NCI-H1436 (cell line): ENCODE measurements at regions not wholly inside any gene's neighbourhood (a gene's known extent, or its start where the extent isn't known, plus 50 kb on each side); places are given as distances from the start of the nearest gene placed in this dataset.
"Not testable (repeated sequence)": the region's sequence is repeated elsewhere in the genome, so short reads cannot be mapped to it uniquely, and the experiment has no call there.

Experiments
- DNase-seq: peaks from one replicate; lab custom pipeline; 2025; lab: John Stamatoyannopoulos, UW

DNA sequence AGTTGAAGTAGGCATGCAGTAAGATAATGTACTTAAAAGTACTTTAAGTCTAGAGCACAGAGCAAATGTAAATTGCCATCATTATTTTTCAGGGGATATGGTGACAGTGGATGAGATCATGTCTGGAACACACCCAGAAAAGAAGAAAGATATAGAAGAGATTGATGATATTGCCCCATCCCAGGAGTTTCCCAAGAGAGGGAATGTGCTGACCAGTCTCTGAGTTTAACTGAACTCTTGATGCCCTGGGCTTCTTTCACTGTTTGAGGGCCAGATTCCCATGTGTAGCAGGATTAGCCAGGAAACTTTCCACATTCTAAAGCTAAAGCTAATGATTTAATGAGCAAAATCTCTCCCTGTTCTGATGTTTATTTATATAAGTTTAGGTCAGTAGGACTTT, 366.8 kb upstream of the UMPS start:
- no peak for DNase-seq

DNA sequence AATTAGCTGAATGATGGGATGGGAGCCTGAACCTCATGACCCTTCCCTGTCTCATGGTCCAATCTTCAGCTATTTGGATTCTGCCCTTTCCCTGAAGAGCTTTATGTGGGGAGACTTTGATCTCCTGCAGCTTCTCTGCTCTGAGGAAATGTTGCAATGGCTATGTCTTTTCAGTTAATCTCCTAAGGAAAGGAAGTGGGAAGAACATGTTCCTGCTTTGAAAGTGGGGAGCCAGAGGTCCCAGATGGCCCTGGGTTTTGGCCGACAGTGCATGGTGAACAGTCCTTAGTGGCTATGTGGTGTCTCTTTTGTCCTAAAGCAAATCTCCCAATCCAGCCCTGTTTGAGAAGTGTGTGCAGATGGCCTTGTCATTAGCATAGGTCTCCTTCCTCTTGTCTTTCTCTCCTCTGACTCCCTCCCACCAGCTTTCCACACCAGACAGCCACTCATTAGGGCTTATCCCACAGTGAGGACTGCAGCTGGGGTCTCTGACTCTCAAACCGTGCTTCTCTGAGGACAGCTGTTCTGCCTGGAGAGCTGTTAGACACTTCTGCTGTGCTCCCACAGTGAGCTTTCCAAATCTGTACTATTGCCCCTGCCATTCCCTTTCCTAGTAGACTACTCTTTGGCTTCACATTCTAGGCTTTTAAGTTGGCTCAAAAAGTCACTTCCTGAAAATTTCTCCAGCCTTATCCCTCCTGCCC, 365.8 kb upstream of the UMPS start:
- no peak for DNase-seq

DNA sequence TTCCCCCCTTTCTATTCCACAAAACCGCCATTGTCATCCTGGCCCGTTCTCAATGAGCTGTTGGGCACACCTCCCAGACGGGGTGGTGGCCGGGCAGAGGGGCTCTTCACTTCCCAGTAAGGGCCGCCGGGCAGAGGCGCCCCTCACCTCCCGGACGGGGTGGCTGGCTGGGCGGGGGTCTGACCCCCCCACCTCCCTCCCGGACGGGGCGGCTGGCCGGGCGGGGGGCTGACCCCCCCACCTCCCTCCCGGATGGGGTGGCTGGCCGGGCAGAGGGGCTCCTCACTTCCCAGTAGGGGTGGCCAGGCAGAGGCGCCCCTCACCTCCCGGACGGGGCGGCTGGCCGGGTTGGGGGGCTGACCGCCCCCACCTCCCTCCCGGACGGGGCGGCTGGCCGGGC, 363.6 kb upstream of the UMPS start:
- DNase-seq = not testable (repeated sequence)

DNA sequence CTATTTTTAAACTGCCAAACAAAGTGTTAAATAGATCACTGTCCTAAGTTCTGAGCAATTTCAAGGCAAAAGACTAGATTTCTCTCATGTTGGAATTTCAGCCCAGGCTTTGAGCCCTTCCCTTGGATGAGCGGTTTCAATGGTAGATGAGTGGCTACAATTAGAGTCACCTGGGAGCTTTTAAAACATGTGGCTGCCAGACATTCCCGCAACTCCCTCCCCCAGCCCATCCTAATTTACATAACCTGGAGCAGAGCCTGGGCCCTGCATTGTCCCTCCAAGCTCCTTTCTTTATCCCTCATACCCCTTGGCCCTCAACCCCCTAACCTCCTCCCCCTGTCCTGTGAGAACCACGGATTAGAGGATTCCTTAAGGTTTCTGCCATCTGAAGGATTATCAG, 357.5 kb upstream of the UMPS start:
- peak; percentile 9 for DNase-seq

DNA sequence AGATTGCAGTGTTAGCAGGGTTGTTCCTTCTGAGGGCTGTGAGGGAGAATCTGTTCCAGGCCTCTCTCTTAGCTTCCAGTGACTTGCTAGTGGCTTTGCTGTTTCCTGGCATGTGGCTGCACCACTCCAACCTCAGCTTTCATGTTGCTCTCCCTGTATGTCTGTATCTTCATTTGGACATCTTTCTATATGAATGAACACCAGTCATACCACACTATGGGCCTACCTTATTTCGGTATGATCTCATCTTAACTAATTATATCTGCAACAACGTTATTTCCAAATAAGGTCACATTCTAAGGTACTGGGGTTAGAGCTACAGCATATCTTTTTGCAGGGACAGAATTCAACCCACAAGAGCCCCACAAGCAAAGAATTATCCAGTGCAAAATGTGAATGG, 356.7 kb upstream of the UMPS start:
- DNase-seq = no peak

DNA sequence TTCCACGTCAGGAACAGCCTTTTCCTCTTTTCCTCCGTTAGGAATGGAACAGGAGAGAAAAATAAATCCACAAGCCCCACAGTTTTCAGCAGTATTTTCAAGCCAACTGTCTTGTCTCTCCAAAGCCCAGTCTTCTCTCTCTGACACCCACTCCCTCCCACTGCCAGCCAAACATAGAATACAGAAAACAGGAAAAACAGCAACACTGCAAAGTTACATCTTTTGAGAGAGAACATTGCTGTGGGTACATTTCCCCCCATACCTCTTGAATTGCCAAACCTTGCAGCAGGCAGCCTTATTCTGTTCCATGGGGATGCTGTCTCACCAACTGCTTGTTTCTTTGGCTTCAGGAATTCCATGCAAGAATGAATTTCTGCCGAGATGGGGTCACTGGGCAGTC, 355.7 kb upstream of the UMPS start:
- DNase-seq = no peak

DNA sequence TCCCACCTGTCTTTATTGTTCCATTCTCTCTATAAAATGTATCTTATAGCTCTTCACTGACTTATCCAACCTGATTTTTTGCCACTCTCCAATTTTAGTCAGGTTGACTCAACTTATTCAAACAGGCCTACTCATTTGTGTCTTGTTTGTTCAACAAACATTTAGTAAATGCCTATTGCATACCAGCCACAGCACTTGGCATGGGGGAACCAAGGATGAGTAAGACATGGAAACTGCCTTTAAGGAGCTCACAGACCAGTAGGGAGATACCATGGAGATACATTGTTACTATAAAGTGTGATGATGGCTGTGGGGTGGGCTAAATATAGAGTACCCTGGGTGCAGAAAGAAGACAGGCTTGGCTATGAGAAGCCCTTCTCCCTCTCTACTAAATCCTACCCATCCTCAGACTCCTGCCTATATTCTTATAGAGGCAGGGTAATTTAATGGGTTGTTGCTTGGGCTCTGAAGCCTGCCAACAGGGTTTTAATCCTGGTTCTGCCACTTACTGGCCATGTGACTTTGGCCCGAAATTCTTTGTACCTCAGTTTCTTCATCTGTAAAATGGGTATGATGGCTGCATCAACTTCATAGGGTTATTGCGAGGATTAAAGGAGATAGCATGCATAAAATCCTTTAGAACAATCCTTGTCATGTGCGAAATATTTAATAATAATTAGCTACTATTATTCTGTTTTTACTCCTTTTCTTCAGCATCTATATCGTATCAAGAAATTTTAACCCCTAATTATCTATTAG, 348.5 kb upstream of the UMPS start:
- no peak for DNase-seq

DNA sequence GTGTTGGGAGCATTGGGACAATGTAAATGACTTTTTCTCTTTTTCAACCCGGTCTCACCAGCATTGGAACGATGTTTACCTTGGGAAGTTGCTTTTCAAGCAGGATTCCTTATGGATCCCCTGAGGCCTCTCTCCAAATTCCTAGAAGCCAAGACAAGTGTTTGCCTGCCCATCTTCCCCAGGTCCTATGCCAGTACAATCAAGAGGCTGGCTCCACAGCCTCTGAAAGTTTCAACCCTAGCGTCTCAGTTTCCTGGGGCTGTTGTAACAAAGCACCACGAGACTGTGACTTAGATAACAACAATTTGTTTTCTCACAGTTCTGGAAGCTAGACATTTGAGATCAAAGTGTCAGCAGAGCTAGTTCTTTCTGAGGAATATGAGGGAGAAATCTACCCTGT, 347.2 kb upstream of the UMPS start:
- DNase-seq = no peak

DNA sequence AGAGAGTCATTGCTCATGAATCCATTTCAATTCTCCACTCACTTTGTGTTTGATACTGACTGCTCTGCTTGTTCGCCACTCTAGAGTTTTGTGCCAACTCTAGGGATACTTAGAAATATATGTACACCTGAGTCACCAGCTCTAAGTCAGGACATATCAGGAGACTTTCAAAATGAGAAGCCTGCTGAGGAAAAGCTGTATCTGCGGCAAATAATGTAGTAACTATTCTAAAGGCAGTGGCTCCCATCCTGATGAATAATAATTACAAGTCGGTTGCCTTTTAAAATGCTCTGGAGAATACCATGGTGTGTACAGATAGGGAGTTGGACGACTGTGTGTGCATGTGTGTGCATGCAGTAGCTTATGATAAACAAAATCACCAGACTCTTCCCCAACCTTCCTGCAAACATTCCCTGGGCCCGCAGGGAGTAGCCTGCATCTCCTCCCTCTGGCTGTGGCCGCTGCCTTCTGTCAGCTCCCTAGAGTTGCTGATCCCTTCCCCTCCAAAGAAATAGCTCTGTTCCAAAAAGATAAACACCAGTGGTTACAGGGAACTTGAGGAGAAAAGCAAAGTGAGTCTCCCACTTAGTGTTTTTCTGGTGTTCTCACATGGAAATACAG, 346.3 kb upstream of the UMPS start:
- no peak for DNase-seq

DNA sequence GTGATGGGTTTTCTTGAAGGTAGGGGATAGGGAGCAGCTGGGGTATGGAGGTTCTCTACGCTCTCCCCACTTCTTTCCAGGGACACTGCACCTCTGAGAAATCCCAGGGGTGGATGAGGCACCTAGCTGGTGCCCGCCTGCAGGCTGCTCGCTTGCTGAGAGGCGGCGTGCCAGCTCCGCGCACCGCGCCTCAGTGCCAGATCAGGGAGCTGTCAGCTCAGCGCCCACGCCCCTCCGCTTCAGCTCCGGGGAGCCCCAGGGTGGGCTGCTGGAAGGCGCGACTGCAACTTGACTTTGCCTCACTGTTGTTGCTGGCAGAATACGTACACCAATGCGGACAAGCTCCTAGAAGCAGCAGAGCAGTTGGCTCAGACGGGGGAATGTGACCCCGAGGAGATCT, 345.7 kb upstream of the UMPS start:
- DNase-seq = no peak

DNA sequence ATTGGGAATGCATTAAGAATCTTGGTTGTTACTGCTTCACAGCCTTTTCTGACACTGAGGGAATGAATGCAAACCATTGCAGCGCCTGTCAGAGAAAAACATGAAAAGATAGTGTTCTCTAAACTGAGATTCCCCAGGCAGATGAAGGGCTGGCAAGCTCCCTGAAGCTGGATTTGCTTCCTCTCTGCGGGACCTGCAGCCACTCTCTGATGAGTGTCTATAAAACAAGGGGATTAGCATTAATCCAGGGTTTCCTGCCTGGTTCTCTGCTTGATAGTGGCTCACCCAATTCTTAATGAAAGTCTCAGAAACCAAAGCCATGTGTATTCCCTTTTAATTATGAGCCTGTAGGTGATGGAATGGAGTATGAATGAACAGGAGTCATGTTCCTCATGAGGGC, 344.3 kb upstream of the UMPS start:
- no peak for DNase-seq

DNA sequence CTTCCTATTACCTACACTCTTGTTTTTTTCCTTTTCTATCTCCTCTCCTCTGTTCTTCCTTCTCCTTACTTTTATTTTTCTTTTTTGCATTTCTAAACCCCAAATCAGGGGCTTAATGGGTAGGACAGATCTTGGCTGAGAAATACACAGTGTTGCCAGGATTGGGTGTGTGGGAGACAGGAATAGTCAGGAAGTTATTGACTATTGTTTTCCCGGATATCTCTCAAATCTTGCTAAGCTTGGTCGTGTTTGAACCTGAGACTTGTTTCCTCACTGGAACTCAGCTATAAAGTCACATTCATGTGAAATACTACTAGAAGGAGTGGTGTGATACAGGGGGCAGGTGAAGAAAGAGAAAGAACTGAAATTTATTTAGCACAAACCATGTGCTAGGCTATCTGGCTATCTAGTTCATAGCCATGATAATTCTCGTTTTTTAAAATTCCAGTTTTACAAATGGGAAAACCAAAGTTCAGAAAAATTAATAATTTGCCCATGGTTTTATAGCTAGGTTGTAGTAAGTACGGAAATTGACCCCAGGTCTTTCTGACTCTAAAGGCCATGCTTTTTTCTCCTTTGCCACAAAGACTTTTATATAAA, 343.2 kb upstream of the UMPS start:
- no peak for DNase-seq

DNA sequence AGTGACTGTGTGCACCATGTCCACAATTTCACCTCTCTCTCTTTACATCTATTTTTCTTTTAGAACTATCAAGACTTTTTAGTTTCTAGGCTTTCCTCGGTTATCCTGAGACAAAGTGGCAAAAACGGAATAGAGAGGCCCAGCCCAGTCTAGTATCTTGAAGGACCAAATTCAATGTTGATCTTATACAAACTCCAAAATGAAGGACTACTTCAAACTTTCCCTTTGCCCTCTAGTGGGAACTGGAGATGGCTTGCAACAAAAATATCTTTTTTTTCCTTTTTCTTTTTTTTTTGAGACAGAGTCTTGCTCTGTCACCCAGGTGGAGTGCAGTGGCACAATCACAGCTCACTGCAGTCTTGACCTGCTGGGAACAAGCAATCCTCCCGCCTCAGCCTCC, 338.5 kb upstream of the UMPS start:
- DNase-seq = no peak

DNA sequence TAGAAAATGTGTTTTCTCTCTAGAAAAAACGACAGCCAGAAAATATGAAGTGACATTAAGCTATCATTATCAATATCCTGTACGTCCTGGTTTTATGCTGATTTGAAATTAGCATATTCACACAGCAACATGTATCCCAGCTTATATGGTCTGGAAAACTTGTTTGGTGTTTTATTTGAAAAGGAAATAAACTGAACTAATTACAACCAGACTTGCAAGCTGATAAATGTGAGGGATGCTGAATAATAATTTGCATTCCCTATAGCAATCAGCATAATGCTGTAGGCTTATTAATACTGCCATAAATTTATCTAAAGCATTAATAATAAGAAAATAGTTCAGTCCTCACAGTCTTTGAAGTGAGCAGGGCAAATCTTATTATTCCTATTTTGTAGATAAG, 336.9 kb upstream of the UMPS start:
- no peak for DNase-seq

DNA sequence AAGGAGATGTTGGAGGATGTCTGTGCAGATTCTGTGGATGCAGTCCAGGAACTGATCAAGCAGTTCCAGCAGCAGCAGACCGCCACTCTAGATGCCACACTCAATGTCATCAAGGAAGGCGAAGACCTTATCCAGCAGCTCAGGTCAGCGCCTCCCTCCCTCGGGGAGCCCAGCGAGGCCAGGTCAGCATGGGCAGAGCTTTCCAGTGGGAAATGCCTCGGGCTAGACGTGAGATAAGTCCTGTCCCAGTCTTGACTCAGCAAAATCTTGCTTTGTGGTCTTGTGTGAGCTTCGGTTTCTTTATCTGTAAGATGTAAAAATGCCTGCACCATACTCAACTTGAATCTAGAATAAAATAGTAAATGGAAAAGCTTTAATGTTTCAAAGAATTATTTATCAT, 335.1 kb upstream of the UMPS start:
- no peak for DNase-seq

DNA sequence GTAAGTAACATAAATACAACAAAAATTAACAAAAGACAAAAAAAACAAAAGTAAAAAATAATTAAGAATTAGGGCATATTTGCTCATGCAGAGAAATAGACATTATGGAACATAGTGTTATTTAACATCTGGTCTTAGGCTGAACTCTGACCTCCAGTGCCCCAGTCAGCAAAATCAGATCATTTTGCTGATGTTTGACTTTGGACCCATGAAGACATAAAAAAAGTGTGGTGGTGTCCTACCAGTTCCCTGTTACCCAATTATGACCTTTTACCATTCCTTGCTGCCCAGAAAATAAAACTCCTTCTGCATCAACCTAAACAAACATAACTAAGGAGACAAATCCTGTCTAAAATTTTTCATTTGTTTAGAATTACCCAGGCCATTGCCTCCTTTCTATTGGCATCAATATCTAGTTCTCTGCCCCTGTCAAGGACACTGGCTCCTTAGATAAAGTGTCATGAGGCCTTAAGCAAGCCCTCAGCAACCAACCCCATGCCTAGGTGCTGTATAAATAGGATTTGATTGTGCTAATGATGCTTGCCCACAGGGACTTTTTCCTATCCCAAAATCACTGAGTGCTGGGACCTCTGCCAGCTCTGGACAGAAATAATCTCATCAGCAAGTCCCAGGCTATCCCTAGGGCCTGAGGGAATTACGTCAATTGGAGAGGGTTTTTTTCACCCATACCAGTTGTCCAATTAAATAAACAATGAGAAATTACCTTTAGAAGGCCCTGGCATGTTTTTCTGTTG, 334.5 kb upstream of the UMPS start:
- DNase-seq = peak; percentile 32

DNA sequence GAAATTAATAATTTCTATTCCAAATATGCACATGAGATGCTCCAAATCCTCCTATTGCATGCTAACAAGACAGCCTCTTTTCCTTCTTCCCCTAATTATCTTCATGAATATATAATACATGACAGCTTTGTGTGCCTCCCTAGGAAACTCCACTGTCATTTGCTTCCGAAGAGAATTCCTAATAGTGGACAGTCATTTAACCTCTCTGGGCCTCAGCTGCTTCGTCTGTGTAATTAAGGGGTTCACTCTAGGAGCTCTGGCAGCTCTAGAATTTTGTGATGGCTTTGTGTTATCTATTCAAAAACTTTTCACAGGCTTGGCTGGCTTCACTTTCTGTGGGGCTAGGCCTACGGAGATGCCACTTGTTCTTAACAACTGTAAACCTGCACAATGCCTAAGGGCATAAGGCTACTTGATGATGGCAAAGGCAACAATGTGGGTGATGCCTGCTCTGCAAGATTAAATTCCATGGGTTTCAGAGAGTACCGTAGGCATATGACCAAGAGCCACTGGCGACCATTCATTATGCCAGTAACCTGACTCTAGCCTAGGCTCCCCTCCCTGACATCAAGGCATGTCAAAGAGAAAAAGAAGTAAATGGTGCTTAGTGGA, 333.8 kb upstream of the UMPS start:
- no peak for DNase-seq

DNA sequence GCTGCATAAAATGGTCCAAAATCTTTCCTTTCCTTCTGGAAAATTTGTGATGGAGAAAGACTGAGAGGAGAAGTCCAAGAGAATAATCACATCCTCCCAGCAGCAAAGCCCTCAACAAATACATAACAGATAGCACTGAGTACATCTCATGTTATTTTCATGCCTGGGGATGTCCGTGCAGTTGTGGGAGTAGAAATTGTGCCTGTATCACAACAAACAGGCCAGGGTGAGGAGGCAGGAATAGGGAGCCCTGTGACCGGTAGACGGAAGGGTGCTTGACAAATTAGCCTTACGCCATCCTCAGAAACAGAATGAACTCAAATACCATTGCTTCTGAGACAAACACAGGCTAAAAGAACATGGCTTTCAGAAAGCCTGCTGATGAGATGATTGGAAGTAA, 333.2 kb upstream of the UMPS start:
- DNase-seq = no peak

DNA sequence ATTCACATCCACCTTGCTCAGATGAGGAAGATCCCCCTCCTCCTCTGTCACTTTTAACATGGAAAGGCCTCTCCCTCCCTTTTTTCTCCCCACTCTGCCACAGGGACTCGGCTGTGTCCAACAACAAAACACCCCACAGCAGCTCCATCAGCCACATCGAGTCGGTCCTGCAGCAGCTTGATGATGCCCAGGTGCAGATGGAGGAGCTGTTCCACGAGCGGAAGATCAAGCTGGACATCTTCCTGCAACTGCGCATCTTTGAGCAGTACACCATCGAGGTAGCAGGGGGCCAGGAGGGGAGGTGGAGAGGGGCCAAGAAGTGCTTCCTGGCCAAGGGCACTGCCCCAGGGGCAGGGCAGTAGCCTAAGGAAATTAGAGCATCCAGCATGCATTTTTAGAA, 331.7 kb upstream of the UMPS start:
- DNase-seq = no peak

DNA sequence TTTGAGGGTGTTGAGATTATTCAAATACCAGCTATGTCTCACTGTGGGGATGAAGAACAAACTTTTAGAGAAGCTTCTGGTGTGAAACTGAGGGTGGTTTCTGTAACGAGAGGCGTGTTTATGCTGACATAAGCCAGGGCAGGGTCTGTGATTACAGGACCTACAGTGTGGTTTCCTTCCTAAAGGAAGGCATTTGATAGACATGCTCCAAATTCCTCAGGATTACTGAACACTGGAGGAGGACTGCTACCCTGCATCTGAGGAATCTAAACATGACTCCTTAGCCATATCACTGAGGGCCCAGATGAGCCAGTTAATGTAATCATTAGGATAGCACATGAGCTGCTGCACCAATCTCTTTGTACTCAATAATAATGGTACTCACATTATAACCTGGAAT, 328.4 kb upstream of the UMPS start:
- DNase-seq = no peak

DNA sequence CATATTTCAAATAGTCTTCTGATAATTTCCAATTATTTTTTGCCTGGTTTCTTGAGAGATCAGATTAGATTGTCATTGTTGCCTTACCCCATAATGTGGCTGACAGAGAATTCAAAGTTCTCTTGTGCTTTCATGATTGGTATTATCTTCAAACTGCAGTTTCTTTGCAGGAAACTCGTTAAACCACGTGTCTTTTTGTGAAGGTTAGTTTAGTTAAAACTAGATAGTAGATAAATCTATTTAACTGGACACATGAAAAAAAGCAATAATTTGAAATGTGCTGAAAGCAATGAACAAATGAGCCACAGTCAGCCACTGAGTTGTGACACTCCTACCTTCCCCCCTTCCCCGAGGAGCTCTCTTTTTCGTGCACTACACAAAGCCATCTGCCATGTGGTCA, 327.5 kb upstream of the UMPS start:
- DNase-seq = no peak

DNA sequence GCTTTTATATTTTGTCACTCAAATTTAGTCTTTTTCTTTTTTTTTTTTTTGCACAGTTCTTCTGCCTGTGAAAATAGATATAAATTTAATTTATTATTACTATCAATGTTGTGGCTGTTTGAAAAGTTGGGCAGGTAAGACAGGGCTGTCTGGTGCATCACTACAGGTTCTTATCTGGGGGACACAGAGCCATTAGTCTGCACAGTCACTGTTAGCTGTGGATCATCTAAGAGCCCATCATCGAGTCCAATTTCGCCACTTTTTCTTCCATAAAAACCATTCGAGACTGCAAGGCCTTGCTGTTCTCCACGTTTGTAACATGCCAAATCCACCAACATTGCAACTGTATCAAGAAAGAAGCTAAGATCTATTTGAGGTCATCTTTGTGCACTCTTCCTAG, 325.6 kb upstream of the UMPS start:
- DNase-seq = no peak
